Lower leg skin (tissue), 3 donors: ENCODE measurements at regions not wholly inside any gene's neighbourhood (a gene's known extent, or its start where the extent isn't known, plus 50 kb on each side); places are given as distances from the start of the nearest gene placed in this dataset.

ENCODE experiments used
- CTCF ChIP-seq, 3 donors: fragments of 450-650 bp; IDR thresholded peaks; one replicate each; pipeline ENCODE4 v1.5.1; 2016; ENCODE audit warnings: antibody characterized with exemption in 3 of 3, mild to moderate bottlenecking in 3 of 3, moderate library complexity in 2 of 3
- POLR2A ChIP-seq, 2 donors: fragments of 450-650 bp; IDR thresholded peaks; one replicate each; pipeline ENCODE4 v1.6.1; 2016 to 2017; ENCODE audit warnings: antibody characterized with exemption in 2 of 2, mild to moderate bottlenecking in 1 of 2, moderate library complexity in 1 of 2

DNA sequence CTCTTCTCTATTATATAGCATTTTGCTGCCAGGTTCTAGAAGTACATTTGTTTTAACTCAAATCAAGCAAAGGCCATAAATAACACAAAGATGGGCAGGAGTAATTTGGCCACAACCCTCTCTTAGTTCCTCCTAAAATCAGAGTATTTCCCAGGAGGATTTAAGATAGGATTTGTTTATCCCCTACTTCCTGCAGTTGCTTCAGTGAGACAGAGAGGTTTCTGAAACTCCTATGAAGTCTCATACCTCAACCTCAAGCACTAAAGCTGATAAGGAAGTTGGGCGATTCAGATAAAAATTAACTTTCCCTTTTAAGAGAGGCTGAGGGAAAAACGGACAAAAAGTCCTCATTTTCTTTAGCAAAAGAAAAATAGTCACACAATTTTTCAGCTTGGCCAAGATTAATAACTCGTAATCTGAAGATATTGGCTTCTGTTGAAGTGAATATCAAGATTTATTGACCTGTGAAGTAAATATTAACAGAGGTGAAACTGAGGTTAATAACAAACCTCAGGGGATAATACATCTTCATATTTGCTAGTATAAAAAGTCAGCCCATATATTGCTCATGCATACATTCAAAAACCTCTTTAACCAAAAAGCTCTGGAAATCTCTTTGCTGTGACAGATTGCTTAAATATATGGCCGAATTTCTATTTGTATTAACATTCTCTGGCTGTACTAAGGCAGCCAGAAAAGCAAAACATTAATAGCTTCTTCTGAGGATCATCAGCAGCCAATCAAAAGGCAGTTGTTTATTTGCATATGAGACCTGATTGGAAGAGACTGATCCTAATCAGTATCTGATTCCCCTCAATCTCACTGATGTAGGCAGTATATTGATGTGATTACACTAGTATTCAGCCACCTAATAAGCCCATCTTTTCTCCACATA, 90.6 kb upstream of the GADL1 start:
- TF ChIP-seq CTCF (IDR thresholded peaks at IDR 0.05), result no peak
- TF ChIP-seq POLR2A (IDR thresholded peaks at IDR 0.05), result no peak
